Stomach (tissue), 4 donors: ENCODE measurements at regions not wholly inside any gene's neighbourhood (a gene's known extent, or its start where the extent isn't known, plus 50 kb on each side); places are given as distances from the start of the nearest gene placed in this dataset.

Experiments
- CTCF ChIP-seq, 7 experiments: fragments of 450-650 bp in 4 of 7; fragments of 200-600 bp in 3 of 7; sonication (generic) in 3 of 7; IDR thresholded peaks; one replicate each; pipeline ENCODE4 v1.5.1; 2016 to 2019; ENCODE audit warnings: antibody characterized with exemption in 7 of 7, control low read depth in 2 of 7, mild to moderate bottlenecking in 1 of 7
- POLR2A ChIP-seq, 4 donors: fragments of 450-650 bp; IDR thresholded peaks; one replicate each; pipeline ENCODE4 v1.6.1; 2016; ENCODE audit warnings: antibody characterized with exemption in 4 of 4, control low read depth in 2 of 4, mild to moderate bottlenecking in 1 of 4, moderate library complexity in 1 of 4
- POLR2AphosphoS5 ChIP-seq, 3 donors: sonication (generic); formaldehyde crosslinking; IDR thresholded peaks; one replicate each; pipeline ENCODE4 v1.6.1; 2016; ENCODE audit warnings: antibody characterized with exemption in 3 of 3

- TF ChIP-seq CTCF (IDR thresholded peaks at IDR 0.05) = no peak
- no peak for TF ChIP-seq POLR2A (IDR thresholded peaks at IDR 0.05)
- TF ChIP-seq POLR2AphosphoS5 (IDR thresholded peaks at IDR 0.05) = no peak
Measured at GRCh38 chr10:94183666-94184264, 179.0 kb downstream of the NOC3L start.
